ENCODE measurements at regions not wholly inside any gene's neighbourhood (a gene's known extent, or its start where the extent isn't known, plus 50 kb on each side); places are given as distances from the start of the nearest gene placed in this dataset.

GRCh38 chr3:27993051-27993450, 248.4 kb upstream of the CMC1 start:
- DNase-seq (no peak), ATAC-seq (no peak)
- Histone ChIP-seq H3K4me3 (no peak overlapping the region), H3K4me1 (no peaks in the 10 kb centered on the region), H3K9me3 (no peaks in the 10 kb centered on the region), H3K36me3 (no peaks in the 10 kb centered on the region), H3K27me3 (ENCODE audit: low read depth) (no peaks in the 10 kb centered on the region), H3K27ac (no peak overlapping the region)
- no peak for TF ChIP-seq CTCF (IDR thresholded peaks at IDR 0.05)
- intact Hi-C loops (cut with DNase I) = no loop called here

GRCh38 chr3:28000608-28001007, 240.8 kb upstream of the CMC1 start:
- intact Hi-C loops (cut with DNase I) = no loop called here
- no peaks in the 10 kb centered on the region for H3K36me3 ChIP-seq
- DNase-seq = no peak
- ATAC-seq = no peak
- TF ChIP-seq CTCF (IDR thresholded peaks at IDR 0.05) = no peak
- H3K4me1 ChIP-seq = no peaks in the 10 kb centered on the region
- no peak overlapping the region for H3K4me3 ChIP-seq
- no peak overlapping the region for H3K27ac ChIP-seq
- peaks cover 4% of the 10 kb centered on the region for H3K9me3 ChIP-seq
- no peaks in the 10 kb centered on the region for H3K27me3 ChIP-seq (ENCODE audit: low read depth)

- no peak overlapping the region for H3K27ac ChIP-seq
- TF ChIP-seq CTCF (IDR thresholded peaks at IDR 0.05) = no peak
- no peaks in the 10 kb centered on the region for H3K9me3 ChIP-seq
- H3K4me3 ChIP-seq = no peak overlapping the region
- DNase-seq (no peak), ATAC-seq (no peak)
- H3K4me1 ChIP-seq = no peaks in the 10 kb centered on the region
- intact Hi-C loops (cut with DNase I) = no loop called here
- H3K27me3 ChIP-seq (ENCODE audit: low read depth) = no peaks in the 10 kb centered on the region
- no peaks in the 10 kb centered on the region for H3K36me3 ChIP-seq
These were observed 233.2 kb upstream of the CMC1 start for GRCh38 chr3:28008235-28008634.

GRCh38 chr3:28012830-28013229, 228.6 kb upstream of the CMC1 start:
- ATAC-seq (no peak), DNase-seq (no peak)
- TF ChIP-seq CTCF (IDR thresholded peaks at IDR 0.05) = no peak
- Histone ChIP-seq H3K27me3 (ENCODE audit: low read depth) (no peaks in the 10 kb centered on the region), H3K9me3 (no peaks in the 10 kb centered on the region), H3K27ac (no peak overlapping the region), H3K36me3 (no peaks in the 10 kb centered on the region), H3K4me1 (no peaks in the 10 kb centered on the region), H3K4me3 (no peak overlapping the region)
- intact Hi-C loops (cut with DNase I) = no loop called here

- intact Hi-C loops (cut with DNase I) = no loop called here
- DNase-seq (no peak), ATAC-seq (no peak)
- no peaks in the 10 kb centered on the region for H3K36me3 ChIP-seq
- H3K4me1 ChIP-seq = no peaks in the 10 kb centered on the region
- H3K27me3 ChIP-seq (ENCODE audit: low read depth) = no peaks in the 10 kb centered on the region
- H3K4me3 ChIP-seq = no peak overlapping the region
- H3K9me3 ChIP-seq = no peaks in the 10 kb centered on the region
- TF ChIP-seq CTCF (IDR thresholded peaks at IDR 0.05) = no peak
- no peak overlapping the region for H3K27ac ChIP-seq
These were observed 227.4 kb upstream of the CMC1 start for GRCh38 chr3:28013864-28014473.

All from lower lobe of right lung (tissue), 2 donors.